Fibroblast of skin of left biceps (primary cell): ENCODE measurements at regions not wholly inside any gene's neighbourhood (a gene's known extent, or its start where the extent isn't known, plus 50 kb on each side); places are given as distances from the start of the nearest gene placed in this dataset.
"Not testable (repeated sequence)": the region's sequence is repeated elsewhere in the genome, so short reads cannot be mapped to it uniquely, and the experiment has no call there.

Experiments
- DNase-seq, 2 experiments: peaks; one replicate each; pipeline ENCODE4 v3.0.0-alpha.2; 2013; ENCODE audit warnings: low read depth in 2 of 2

DNA sequence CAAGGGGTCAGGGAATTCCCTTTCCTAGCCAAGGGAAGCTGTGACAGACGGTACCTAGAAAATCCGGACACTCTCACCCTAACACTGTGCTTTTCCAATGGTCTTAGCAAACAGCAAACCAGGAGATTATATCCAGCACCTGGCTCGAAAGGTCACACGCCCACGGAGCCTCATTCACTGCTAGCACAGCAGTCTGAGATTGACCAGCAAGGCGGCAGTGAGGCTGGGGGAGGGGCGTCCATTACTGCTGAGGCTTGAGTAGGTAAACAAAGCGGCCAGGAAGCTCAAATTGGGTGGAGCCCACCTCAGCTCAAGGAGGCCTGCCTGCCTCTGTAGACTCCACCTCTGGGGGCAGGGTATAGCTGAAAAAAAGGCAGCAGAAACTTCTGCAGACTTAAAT, 447.3 kb downstream of the RSL24D1 start:
- not testable (repeated sequence) for DNase-seq

DNA sequence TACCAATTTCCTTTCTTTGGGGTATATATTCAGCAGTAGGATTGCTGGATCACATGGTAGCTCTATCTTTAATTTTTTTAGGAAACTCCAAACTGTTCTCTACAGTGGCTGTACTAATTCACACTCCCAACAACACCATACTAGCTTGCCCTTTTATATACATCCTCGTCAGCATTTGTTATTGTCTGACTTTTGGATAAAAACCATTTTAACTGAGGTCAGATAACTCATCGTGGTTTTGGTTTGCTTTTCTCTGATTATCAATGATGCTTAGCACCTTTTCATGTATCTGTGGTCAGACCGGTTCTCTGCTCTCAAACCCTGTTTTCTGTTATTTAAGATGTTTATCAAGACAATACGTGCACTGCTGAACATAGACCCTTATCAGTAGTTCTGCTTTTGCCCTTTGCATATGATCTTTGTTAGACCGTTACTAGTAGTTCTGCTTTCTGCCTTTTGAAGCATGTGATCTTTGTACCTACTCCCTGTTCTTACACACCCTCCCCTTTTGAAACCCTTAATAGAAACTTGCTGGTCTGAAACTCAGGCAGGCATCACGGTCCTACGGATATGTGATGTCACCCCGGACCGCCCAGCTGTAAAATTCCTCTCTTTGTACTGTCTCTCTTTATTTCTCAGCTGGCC, 474.3 kb downstream of the RSL24D1 start:
- no peak for DNase-seq

- DNase-seq = no peak
Observed at GRCh38 chr15:54719325-54719724, 477.4 kb downstream of the RSL24D1 start.

DNA sequence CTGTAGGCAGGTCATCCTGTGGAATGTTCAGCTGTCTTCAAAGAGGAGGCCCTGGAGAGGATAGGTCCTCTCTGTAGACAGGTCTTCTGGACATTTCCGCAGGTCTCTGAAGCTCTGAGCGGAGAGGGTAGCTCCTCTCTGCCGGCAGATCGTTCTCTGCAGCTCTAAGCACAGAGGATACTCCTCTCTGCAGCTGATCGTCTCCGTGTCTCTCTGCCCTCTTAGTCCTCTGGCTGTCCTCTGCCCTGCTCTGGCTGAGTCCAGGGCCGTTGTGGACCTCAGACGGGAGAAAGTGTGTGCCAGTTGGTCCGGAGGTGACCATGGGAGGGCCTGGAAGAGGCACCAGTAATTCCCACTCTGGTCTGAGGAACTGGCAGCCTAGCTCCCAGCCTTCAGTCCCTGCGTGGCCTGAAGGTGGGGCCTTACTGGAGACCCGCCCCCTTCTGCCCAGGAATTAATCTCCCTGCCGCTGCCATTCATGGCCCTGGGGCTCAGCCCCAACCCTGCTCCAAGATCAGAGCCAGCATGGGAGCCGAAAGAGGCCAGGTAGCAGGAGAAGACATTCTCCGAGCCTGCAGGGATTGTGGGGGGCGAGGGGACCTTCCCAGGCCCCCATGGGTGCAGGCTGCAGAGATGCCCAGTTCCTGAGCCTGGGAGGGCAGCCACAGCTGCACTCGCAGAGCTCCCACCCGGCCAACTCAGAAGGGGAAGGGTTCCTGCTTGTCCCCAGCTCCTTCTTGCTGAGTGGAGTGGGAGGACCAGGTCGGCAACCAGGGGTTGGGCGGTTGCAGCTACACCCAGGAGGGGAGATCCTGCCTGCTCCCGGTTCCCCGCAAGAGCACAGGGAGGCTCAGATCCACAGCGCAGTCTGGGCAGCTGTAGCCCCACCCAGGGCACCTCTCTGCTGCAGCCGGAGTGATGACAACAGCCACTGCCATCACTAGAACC, 488.7 kb downstream of the RSL24D1 start:
- DNase-seq = no peak

GRCh38 chr15:54687628-54688027, 509.1 kb downstream of the RSL24D1 start:
- no peak for DNase-seq
